ENCODE measurements at regions not wholly inside any gene's neighbourhood (a gene's known extent, or its start where the extent isn't known, plus 50 kb on each side); places are given as distances from the start of the nearest gene placed in this dataset.

- TF ChIP-seq EZH2phosphoT487 (IDR thresholded peaks at IDR 0.05; ENCODE audit: insufficient read depth, low read depth) = no peak
- TF ChIP-seq EZH2 (IDR thresholded peaks at IDR 0.05; ENCODE audit: insufficient read depth, poor library complexity, severe bottlenecking) = no peak
Measured at GRCh38 chr6:55632953-55633352, 54.0 kb upstream of the HMGCLL1 start.
